Body of pancreas (tissue), 4 donors: ENCODE measurements at regions not wholly inside any gene's neighbourhood (a gene's known extent, or its start where the extent isn't known, plus 50 kb on each side); places are given as distances from the start of the nearest gene placed in this dataset.
"Not testable (repeated sequence)": the region's sequence is repeated elsewhere in the genome, so short reads cannot be mapped to it uniquely, and the experiment has no call there.

ENCODE experiments used
- ATAC-seq: fragments of 150-250 bp; one replicate; pipeline ENCODE4 v1.9.1; 2016
- DNase-seq, 4 donors: peaks; one replicate each; pipeline ENCODE4 v3.0.0-alpha.2; 2019
- H3K27ac ChIP-seq, 4 donors: fragments of 200-600 bp; sonication (generic); 1 replicate in 3 of 4; 2 replicates in 1 of 4; pipeline versions ENCODE4 v1.5.1 to v1.6.1; 2016 to 2019; ENCODE audit warnings: mild to moderate bottlenecking in 1 of 4, mixed read lengths in 1 of 4, moderate library complexity in 1 of 4
- H3K27me3 ChIP-seq, 2 donors: fragments of 200-600 bp; sonication (generic); one replicate each; pipeline ENCODE4 v1.6.0; 2016; ENCODE audit warnings: mild to moderate bottlenecking in 1 of 2
- H3K36me3 ChIP-seq, 2 donors: fragments of 200-600 bp; sonication (generic); replicated peaks in 1 of 2; 2 replicates each; pipeline ENCODE4 v1.5.1; 2016; ENCODE audit warnings: low read depth in 2 of 2; ENCODE audit not compliant: insufficient read depth in 1 of 2
- H3K4me1 ChIP-seq: fragments of 200-600 bp; sonication (generic); one replicate; pipeline ENCODE4 v1.6.0; 2016
- H3K4me3 ChIP-seq, 2 donors: fragments of 200-600 bp; sonication (generic); 1 replicate in 1 of 2; 2 replicates in 1 of 2; pipeline ENCODE4 v1.5.1; 2016 to 2019
- H3K9me3 ChIP-seq, 3 donors: fragments of 200-600 bp; sonication (generic); 1 replicate in 2 of 3; 2 replicates in 1 of 3; pipeline ENCODE4 v1.5.1; 2016
- POLR2A ChIP-seq, 3 donors: fragments of 450-650 bp; IDR thresholded peaks; one replicate each; pipeline ENCODE4 v1.6.1; 2016; ENCODE audit warnings: antibody characterized with exemption in 3 of 3, mild to moderate bottlenecking in 2 of 3
- WGBS, 2 donors: methylation state at CpG; one replicate each; pipeline ENCODE4 v1.1.5; 2017; 5-methylcytosine and 5-hydroxymethylcytosine counted together
- intact Hi-C: fragments of 100-400 bp; cut with DNase I; formaldehyde crosslinking; loops from one replicate; pipeline ENCODE4 v1.15.1; 2023
- TF ChIP-seq, protein P1 (sequence below), 7 experiments: fragments of 450-650 bp in 4 of 7; fragments of 200-600 bp in 3 of 7; sonication (generic) in 3 of 7; IDR thresholded peaks; one replicate each; pipeline ENCODE4 v1.5.1; 2016 to 2019; ENCODE audit warnings: antibody characterized with exemption in 7 of 7

DNA sequence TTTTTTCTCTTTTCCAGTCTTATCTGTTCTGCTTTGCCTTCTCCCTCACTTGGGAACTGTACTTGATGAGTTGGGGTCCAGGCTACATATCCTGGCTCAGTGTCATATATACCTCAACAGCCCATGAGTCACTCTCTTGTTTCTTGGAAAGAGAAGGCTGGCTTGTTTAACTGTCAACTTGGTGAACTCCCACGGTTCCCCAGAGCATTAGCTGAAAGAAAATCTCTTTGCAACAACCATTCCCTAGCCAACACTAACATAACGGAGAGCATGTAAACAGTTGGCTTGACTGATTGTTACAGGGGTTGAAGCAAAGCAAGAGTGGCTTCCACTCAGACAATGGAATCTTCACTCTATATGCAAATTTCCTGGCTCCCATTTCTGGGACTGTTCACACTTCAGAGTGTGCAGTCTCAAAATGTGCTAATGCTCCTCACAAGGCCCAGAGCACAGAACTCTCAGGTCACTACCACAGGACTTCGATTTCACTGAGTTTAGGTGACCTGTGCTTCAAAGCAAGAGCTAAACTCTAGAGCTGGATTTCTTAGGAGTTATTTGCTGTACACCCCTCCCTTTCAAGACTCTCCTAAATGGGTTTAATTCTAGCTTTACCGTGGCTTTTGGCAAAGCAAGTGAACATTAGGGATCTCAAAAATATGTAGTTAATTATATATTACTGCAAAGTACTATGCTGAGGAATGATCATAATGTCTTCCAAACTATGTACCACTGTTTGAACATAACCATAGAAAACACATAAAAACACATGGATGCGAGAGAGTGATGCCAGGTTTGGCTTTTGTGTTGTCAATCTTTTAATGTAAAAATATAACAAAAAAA lies 609.8 kb downstream of the RFPL4B start:
- Histone ChIP-seq H3K9me3 (no peaks in the 10 kb centered on the region), H3K4me1 (no peaks in the 10 kb centered on the region), H3K36me3 (no peaks in the 10 kb centered on the region), H3K27ac (no peak overlapping the region), H3K27me3 (no peaks in the 10 kb centered on the region), H3K4me3 (no peak overlapping the region)
- 47 to 55% methylated on average over 5 of the region's 5 CpGs for WGBS, 2 donors
- TF ChIP-seq, protein P1, sequence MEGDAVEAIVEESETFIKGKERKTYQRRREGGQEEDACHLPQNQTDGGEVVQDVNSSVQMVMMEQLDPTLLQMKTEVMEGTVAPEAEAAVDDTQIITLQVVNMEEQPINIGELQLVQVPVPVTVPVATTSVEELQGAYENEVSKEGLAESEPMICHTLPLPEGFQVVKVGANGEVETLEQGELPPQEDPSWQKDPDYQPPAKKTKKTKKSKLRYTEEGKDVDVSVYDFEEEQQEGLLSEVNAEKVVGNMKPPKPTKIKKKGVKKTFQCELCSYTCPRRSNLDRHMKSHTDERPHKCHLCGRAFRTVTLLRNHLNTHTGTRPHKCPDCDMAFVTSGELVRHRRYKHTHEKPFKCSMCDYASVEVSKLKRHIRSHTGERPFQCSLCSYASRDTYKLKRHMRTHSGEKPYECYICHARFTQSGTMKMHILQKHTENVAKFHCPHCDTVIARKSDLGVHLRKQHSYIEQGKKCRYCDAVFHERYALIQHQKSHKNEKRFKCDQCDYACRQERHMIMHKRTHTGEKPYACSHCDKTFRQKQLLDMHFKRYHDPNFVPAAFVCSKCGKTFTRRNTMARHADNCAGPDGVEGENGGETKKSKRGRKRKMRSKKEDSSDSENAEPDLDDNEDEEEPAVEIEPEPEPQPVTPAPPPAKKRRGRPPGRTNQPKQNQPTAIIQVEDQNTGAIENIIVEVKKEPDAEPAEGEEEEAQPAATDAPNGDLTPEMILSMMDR (IDR thresholded peaks at IDR 0.05): no peak
- TF ChIP-seq POLR2A (IDR thresholded peaks at IDR 0.05): no peak
- DNase-seq (no peak), ATAC-seq (no peak)
- intact Hi-C loops: no loop called here

DNA sequence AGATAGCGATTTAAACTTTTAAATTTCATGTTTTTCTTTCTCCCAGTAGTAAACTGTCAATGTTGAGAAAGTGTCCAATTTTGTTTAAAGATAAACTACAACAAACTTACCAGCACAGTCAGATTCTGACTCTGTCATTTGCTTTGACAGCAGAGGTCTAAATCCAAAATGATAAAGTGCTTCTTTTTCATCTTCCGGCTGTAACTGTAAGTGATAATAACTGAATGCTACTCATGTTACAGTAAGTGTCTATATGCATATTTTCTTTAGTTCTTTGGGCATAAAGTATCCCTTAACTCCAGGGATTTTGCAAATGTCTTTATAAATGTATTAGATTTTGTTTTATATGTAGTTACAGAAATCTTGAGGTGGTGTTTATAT lies 610.4 kb downstream of the RFPL4B start:
- no peak for DNase-seq
- intact Hi-C loops: no loop called here
- Histone ChIP-seq H3K9me3 (no peaks in the 10 kb centered on the region), H3K27ac (no peak overlapping the region), H3K27me3 (no peaks in the 10 kb centered on the region), H3K4me1 (no peaks in the 10 kb centered on the region), H3K4me3 (no peak overlapping the region), H3K36me3 (no peaks in the 10 kb centered on the region)
- ATAC-seq: no peak
- 81 to 90% methylated on average over 2 of the region's 2 CpGs for WGBS, 2 donors
- TF ChIP-seq, protein P1 (IDR thresholded peaks at IDR 0.05): no peak
- TF ChIP-seq POLR2A (IDR thresholded peaks at IDR 0.05): no peak

DNA sequence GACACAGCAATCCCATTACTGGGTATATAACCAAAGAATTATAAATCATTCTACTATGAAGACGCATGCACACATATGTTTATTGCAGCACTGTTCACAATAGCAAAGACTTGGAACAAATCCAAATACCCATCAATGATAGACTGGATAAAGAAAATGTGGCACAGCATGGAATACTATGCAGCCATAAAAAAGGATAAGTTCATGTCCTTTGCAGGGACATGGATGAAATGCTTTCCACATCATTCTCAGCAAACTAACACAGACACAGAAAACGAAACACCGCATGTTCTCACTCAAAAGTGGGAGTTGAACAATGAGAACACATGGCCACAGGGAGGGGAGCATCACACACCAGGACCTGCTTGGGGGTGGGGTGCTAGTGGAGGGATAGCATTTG lies 613.0 kb downstream of the RFPL4B start:
- ATAC-seq, H3K27me3 ChIP-seq, H3K36me3 ChIP-seq, H3K9me3 ChIP-seq, DNase-seq, intact Hi-C loops, H3K4me1 ChIP-seq, H3K27ac ChIP-seq, H3K4me3 ChIP-seq: not testable (repeated sequence)
- WGBS, 2 donors: 92% methylated on average over 3 of the region's 3 CpGs

DNA sequence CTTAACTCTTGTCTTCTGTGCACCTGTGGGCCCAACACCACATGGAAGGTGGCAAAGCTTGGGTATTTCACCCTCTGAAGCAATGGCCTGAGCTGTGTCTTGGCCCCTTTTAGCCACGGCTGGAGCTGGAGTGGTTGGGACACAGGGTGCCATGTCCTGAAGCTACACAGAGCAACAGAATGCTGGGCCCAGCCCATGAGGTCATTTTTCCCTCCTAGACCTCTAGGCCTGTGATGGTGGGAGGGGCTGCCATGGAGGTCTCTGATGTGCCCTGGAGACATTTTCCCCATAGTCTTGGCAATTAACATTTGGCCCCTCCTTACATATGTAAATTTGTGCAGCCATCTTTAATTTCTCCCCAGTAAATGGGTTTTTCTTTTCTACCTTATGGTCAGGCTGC lies 620.8 kb downstream of the RFPL4B start:
- TF ChIP-seq POLR2A (IDR thresholded peaks at IDR 0.05): no peak
- TF ChIP-seq, protein P1 (IDR thresholded peaks at IDR 0.05): no peak
- intact Hi-C loops: no loop called here
- Histone ChIP-seq H3K9me3 (no peaks in the 10 kb centered on the region), H3K27ac (no peak overlapping the region), H3K27me3 (no peaks in the 10 kb centered on the region), H3K36me3 (no peaks in the 10 kb centered on the region), H3K4me1 (no peaks in the 10 kb centered on the region), H3K4me3 (no peak overlapping the region)
- WGBS, 2 donors: 89 to 91% methylated on average over 1 of the region's 1 CpG
- no peak for DNase-seq
- no peak for ATAC-seq

DNA sequence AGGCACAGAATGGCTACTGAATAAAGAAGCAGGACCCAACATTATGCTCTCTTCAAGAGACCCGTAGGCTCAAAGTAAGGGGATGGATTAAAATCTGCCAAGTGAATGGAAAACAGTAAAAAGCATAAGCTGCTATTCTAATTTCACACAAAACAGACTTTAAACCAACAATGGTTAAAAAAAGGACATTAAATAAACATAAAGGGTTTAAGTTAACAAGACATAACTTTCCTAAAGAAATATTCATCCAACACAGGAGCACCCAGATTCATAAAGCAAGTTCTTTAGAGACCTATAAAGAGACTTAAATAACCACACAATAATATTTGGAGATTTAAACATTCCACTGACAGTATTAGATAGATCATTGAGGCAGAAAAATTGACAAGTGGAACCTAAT lies 624.5 kb downstream of the RFPL4B start:
- no peak for ATAC-seq
- no peak for DNase-seq
- no peak overlapping the region for H3K4me3 ChIP-seq
- intact Hi-C loops: no loop called here
- TF ChIP-seq, protein P1 (IDR thresholded peaks at IDR 0.05): no peak
- TF ChIP-seq POLR2A (IDR thresholded peaks at IDR 0.05): no peak
- no peaks in the 10 kb centered on the region for H3K9me3 ChIP-seq
- H3K4me1 ChIP-seq: no peaks in the 10 kb centered on the region
- no peaks in the 10 kb centered on the region for H3K36me3 ChIP-seq
- no peak overlapping the region for H3K27ac ChIP-seq
- WGBS, 2 donors: 73 to 88% methylated on average over 1 of the region's 1 CpG
- no peaks in the 10 kb centered on the region for H3K27me3 ChIP-seq

DNA sequence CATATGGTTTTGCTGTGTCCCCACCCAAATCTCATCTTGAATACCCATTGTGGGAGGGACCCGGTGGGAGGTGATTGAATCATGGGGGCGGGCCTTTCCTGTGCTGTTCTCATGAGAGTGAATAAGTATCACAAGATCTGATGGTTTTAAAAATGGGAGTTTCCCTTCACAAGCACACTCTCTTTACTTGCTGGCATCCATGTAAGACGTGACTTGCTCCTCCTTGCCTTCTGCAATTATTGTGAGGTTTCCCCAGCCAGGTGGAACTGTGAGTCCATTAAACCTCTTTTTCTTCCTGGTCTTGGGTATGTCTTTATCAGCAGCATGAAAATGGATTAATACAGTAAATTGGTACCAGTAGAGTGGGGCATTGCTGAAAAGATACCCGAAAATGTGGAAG lies 627.8 kb downstream of the RFPL4B start:
- intact Hi-C loops, H3K27me3 ChIP-seq, ATAC-seq, DNase-seq, H3K36me3 ChIP-seq, H3K4me3 ChIP-seq, H3K27ac ChIP-seq, H3K9me3 ChIP-seq, H3K4me1 ChIP-seq: not testable (repeated sequence)
- WGBS, 2 donors: 72 to 78% methylated on average over 4 of the region's 4 CpGs

DNA sequence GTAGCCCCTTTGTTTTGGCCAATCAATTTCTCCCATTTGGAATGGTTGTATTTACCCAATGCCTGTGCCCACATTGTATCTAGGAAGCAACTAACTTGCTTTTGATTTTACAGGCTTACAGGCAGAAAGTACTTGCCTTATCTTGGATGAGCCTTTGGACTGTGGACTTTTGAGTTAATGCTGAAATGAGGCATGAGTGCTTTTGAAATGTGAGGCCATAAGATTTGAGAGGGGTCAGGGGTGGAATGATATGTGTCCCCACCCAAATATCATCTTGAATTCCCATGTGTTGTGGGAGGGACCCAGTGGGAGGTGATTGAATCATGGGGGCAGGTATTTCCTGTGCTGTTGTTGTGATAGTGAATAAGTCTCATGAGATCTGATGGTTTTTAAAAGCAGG lies 629.4 kb downstream of the RFPL4B start:
- H3K27ac ChIP-seq, H3K4me3 ChIP-seq, H3K4me1 ChIP-seq, intact Hi-C loops, H3K27me3 ChIP-seq, H3K9me3 ChIP-seq, H3K36me3 ChIP-seq, ATAC-seq, DNase-seq: not testable (repeated sequence)
